ENCODE measurements at regions not wholly inside any gene's neighbourhood (a gene's known extent, or its start where the extent isn't known, plus 50 kb on each side); places are given as distances from the start of the nearest gene placed in this dataset.

DNA sequence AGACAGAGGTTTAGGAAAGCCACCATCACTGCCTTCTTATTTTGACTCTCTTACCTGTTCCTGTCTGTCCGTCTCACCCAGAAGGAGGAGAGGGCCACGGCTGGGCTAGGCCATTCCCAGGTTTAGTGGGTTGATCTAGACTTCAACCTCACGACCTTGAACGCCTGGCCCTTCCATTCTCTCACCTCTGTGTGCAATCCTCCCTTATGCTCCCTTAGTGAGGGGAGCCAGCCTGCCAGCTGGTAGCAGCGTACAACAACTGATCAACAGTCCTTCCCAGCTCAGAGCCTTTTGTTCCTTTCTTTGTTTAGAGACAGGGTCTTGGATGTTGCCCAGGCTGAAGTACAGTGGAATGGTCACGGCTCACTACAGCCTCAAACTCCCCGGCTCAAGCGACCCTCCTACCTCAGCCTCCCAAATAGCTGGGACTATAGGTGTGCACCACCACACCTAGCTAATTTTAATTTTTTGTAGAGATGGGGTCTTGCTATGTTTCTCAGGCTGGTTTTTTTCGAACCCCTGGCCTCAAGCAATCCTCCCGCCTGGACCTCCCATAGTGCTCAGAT lies 123.9 kb downstream of the ZNF664 start:
- no peak for DNase-seq

DNA sequence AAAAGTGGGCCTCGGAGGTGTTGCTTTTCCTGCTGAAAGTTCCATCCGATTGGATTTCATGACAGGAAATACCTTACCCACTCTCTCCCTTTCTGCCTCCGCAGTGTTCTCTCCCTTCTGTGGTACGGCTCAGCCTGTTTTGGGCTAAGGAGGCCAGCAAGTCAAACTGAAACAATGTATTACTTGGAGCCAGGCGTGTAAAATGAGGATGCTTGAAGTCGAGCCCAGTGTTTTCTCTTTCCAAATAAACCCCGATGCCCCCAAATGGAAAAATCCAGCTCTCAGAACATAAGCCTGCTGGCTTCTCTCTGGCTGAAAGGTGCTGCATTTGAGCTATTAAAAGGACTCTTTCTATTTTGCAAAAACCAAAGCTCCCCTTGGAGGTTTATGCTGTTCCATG lies 124.7 kb downstream of the ZNF664 start:
- no peak for DNase-seq

DNA sequence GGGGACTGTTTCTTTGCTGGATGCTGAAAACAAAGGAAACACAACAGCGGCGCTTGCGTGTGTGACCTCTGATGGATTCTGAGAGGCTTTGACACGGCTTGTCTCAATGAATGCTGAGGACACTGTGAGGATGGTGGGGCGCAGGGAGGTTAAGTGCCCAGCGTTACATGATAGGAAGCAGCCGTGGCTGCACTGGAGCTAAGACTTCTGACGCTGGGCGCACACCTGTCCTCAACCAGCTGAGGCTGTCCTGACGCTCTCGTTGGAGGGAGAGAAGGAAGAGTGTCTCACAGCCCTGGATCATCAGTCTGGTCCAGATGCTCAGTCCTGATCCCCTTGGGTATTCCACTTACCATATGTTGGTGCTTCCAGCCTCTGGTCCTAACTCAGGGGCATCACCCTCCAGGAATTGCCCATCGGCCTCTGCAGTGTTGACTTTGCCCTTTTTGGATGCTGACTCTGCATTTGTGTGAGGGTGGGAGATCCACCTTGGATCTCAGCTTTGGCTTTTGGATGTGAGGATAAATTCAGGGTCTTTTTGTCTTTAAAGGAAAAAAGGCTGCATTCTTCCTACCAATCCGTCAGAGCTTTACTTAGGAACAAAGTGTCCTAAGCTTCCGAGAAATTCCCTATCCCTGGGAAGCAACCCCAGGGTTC lies 125.2 kb downstream of the ZNF664 start:
- DNase-seq = no peak

DNA sequence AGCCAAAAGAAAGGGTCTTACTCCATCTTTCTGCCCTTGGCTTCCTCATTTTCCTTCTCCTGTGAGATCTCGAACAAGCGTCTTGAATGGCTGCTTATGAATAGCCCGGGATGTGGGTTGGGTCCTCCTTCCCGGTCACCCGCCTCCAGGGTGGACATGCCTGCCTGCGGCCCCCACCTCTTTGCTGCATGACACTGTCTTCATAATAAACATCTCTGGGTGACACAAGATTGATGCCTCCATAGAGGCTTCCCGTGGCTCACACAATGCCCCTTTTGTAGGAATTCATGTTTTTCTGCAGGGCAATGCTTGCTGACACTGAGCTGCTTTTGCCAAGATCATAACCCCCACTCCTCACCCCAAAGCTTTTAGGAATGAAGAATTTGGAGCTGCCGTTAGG lies 125.9 kb downstream of the ZNF664 start:
- no peak for DNase-seq

DNA sequence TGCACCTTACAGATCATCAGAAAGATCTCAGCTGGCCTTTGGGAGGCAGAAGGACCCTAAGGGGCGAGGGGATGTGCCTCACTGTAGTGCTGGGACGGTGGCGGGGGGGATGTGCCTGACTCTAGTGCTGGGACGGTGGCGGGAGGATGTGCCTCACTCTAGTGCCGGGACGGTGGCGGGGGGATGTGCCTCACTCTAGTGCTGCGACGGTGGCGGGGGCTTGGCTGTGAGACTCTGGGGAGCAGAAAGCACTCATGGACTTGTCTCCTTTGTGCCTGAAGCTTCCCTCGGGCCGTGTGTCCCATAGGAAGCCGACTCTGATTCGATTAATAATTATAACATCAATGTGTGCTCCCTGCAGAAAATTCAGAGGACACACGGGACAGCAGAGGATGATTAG lies 126.6 kb downstream of the ZNF664 start:
- no peak for DNase-seq

DNA sequence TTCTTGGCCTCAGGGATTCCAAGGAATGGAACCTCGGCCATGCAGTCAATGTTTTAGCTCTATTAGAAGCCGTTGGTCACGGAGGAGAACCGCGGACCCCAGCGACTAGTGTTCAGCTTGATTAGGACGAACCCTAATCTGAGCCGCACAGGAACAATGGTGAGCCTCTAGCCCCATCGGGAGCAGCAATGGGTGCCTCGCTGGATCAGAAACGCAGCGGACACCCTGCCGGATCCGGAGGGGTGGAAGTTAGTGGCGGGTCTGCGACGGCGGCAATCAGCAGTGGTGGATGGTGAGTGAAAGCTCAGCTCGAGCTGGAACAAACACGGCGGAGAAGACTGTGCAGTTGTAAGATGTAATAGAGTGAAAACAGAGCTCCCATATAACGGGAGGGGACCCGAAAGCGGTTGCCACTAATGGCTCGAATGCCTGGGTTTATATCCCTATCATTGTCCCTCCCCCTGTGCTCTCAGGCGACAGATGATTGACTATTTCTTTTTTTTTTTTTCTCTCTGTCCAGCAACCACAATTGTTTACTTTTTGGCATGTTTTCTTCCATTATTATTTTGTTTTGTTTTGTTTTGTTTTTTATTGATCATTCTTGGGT lies 127.7 kb downstream of the ZNF664 start:
- DNase-seq = no peak

DNA sequence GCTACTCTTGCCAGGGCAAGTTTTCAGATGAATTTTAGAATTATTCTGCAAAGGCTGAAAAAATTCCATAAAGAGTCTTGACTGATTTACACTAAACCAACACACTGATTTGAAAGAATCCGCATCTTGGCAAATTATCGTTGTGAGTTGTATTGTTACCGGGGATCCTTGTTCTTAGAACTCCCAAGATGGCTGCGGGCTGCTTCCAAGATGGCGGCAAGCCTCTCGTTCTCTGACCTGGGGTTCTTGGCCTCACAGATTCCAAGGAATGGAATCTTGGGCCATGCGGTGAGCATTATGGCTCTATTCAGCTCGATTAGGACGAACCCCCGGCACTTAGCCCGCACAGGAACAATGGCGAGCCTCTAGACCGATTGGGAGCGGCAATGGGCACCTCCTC lies 132.5 kb downstream of the ZNF664 start:
- DNase-seq = no peak

DNA sequence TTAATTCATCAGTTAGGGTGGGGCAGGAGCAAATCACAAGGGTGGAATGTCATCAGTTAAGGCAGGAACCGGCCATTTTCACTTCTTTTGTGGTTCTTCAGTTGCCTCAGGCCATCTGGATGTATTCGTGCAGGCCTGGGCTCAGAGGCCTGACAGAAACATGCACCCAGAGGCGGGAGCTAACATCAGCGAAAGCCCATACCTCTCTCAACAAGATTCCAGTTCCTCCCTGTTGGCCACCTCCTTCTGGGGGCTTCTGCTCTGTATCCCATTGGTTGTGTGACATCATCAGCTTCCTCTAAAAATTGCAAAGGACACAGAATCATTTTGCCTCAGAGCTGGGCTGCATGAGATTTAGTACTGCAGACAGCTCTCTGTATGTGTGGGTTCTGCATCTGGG lies 134.3 kb downstream of the ZNF664 start:
- DNase-seq = no peak

DNA sequence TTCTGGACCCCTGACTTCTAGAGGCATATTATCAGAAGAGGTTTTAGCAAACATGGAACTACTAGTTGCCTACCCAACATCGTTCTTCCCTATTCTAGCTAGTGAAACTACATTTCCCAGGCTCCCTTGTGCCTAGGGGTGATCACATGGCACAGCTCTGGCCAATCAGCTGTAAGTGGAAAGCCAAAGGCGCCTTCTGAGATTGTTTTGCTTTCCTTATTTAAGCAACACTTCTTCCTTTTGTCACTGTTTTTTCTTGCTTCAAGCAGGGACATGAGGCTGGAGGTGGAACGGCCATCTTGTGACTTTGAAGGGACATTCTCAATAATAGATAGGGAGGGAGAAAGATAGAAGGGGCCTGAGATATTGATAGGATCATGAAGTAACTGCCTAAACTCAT lies 136.7 kb downstream of the ZNF664 start:
- DNase-seq = peak; percentile 31

DNA sequence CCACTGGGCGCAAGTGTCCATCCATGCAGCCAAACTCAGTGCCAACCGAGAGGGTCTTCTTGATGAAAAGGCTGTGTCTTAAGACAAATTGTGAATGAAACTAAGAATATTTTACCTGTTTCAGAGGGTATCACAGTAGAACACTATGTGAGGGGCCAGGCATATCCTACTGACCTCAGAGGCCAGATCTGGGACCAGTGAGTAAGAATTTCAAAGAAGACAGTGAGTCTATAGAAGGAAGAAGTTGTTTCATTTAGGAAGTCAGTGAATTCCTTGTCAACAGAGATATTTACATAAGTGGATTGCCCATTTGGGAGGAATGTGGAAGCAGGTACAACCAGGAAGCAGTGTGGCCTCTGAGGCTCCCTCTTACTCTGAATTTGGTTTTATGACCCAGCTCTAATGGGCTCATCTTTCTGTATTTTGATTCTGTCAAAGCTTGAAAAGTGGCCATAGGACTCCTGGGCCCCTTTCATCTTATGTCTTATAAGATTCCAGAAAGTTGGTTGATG lies 137.4 kb downstream of the ZNF664 start:
- no peak for DNase-seq

DNA sequence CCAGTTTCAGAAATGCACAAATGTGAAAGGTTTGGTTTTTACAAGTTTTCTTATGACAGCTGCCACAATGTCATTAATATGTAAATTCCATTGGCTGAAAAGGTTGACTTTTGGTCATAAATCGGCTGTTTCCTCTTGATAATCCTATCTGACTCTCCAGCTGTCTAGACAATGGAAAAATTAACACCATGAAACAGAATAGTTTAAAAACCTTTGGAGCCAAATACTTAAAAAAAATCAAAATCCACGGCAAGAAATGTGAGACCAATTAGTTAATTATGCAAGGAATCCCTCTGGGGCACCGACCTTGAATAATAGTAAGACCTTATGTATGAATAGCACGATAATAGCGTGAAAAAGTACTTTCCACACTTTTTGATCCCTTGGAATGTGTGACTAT lies 138.0 kb downstream of the ZNF664 start:
- no peak for DNase-seq

DNA sequence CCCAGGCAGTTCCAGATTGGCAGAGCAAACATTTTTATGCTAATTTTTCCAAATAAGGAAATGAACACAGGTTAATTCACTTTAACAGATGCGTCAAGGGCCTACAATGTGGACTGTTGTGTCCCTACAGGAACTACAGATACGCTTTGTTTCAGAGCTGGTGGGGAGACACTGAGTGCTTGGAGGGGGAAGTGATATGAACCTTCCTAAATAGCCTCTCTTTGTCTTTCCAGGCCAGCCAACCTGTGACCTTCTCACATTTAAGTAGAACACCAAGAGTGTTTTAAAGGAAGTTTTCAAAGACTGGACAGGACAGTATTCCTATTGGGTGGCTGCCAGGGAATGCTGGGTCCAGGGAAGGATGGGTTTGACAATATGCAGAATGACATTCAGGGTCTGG lies 141.3 kb downstream of the ZNF664 start:
- no peak for DNase-seq

DNA sequence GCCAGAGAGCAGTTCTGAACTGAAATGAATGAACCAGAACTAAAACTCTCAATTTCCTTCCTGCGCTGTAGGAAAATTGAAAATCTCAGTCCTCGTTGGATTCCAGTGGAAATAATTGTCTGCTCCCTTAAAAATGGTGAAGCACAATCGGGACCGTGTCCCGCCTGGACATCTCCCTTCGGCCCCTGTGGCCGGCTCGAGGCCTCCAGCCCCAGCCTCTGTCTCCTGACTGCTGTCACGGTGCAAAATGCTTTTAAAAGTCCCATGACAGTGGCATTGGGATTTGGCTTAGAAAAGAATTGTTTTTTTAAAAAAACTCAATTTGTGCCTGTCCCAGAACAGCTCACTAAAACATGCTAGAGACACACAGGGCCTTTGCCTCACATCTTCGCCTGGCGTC lies 142.5 kb downstream of the ZNF664 start:
- DNase-seq = no peak

DNA sequence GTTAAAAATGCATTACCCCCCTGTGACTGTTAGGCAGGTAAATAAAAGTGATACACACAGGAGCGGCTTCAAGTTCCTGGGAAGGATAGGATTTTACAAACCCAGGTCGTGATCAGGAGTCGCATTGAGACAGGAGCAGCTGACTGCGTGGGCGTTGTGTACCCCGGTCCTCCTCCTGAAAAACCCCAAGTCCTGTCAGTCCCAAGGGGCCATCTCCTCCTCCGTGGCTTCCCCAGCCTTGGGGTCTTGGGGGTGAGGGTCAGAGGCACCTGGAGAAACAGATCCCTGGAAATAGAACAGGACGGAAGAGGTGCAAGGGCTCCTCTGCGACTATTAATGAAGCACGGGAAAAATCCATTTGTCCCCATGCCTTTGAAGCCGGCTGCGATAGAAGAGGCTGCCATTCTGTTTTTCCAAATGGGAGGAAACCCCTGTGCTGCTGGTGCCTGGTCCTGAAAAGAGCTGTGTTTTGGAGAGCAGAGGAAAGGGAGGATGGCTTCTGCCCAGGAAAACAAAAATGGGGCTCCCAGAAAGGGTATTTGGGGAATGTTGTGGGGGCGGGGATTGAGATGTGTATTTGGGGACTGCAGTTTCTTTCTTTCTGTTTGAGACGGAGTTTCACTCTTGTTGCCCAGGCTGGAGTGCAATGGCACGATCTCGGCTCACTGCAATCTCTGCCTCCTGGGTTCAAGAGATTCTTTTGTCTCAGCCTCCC lies 143.1 kb downstream of the ZNF664 start:
- DNase-seq = no peak

DNA sequence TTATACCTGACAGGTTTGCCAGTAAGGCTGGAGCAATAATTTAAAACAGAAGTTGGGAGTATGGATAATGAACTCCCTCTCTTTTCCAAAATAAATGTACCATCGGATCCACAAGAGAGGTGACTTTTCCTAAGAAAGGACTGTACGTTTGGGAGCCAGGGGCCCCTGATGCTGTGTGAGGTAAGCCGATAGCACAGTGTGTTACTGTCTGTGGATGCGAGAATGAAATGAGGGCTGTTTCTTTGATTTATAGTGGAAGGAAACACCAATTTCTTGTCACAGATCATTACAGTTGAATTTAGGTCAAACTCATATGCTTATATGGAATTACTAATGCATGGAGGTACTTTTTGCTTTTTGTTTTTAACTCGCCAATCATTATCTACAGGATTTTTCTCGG lies 147.7 kb downstream of the ZNF664 start:
- no peak for DNase-seq

DNA sequence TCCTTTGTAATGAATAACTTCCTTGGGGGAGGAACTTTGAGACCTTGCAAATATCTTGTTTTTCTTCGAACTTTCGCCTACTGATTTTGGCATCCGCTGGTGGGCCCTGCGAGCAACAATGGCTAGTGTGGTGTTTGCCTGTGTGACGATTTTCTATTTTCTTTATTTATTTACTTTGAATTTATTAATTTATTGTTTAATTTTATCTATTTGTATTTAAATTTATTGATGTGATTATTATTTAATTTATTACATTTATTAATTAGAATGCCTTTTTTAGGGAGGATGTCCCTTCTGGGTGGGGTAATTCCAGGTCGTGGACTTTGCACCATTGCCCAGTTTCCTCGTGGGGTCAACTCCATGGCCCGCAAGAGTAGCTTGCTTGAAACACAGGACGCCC lies 149.7 kb downstream of the ZNF664 start:
- DNase-seq = no peak

DNA sequence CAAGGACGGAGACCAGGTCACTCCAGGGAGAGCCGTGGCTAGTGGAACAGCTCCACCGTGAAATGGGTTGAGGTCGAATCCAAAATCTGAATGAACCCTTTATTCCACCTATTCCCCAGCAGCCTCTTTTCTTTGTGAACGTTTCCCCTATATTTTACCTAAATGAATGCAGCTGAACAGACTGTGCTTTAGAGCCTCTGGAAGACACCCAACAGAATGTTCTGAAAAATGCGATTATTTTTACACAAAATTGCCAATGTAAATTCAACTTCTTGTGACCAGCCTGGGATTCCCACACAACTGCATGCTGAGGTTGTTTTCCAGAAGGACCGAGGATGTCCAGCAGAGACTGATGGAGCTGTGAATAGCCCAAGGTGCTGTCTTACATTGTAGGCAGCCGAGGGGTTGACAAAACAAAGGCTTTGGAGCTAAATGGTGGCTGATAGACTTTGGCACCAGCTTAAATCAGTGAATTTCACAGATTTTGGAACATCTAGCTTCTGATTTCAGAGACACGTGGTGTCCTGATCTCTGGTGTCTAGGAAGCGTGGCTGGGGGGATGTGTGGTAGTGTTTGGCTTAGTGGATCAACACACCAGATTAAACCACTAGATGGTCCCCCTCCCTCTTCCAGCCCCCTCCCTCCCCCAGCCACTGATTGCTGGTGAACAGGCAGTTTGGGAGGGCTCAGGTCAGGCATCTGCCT lies 150.4 kb downstream of the ZNF664 start:
- DNase-seq = no peak

DNA sequence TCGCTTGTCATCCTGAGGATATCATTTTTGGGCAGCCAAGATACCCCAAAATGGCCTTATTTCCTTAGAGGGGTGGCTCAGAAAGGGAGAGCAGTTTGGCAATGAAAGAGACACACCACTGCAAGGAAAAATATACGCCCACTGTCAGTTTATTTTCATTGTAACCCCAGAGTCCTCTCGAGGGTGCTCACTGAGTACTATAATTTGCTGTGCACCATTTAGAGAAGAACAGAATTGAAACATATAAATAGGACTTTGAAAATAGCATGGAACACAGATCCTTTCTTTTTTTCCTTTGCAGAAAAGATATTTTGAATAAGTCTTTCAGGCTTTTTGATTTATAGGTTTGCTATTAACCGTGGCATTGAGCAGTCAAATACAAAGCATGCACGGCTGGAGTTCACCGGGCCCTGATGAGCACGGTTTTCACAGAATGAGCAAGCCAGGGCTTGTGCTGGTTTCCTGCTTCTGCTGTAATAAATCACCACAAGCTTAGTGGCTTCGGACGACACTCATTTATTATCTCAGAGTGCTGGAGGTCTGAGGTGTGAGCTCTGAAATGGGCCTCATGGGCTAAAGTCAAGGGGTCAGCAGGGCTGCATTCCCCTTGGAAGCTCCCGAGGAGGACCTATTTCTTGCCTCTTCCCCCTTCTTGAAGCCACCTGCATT lies 152.3 kb downstream of the ZNF664 start:
- DNase-seq = peak; percentile 44

DNA sequence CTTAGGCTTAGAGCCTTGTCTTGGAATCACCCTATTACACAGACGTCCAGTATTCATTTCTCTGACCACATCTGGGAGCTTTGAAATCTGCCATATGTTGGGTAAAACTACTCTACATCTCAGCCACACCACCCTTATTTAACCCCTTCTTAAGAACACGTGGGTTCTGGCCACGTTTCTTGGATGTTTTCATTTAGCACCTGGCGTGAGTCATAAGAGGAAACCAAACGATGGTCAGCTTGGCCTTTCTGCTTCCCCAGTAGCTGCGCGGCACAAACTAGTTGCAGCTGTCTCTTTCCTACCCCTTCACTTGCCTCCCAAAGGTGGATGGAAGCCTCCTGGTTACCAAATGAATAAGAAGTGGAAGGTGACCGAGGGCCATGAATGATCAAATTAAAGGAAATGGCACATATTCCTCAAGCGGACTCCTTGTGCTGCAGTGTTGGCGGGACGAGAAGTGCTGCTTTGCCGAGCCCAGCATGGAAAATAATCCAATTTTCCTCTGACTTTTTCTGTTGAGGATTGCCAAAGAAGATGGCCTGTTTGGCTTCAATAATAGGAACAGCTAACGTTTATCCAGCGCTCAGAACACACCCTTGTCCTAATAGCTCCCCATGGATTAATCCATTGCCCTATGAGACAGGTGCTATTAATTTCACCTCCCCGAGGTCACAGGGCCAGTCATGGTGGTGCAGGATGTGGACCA lies 154.1 kb downstream of the ZNF664 start:
- DNase-seq = no peak

DNA sequence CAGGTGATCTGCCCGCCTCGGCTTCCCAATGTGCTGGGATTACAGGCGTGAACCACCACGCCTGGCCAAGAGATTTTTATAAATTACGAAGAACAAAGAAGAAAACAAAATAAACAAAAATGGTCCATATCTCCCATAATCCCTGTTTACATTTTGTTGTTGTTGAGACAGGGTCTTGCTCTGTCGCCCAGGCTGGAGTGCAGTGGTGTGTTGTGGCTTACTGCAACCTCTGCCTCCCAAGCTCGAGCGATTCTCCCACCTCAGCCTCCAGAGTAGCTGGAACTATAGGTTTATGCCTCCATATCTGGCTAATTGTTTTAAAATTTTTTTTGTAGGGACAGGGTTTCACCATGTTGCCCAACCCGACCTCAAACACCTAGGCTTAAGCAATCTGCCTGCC lies 156.1 kb downstream of the ZNF664 start:
- DNase-seq = no peak

DNA sequence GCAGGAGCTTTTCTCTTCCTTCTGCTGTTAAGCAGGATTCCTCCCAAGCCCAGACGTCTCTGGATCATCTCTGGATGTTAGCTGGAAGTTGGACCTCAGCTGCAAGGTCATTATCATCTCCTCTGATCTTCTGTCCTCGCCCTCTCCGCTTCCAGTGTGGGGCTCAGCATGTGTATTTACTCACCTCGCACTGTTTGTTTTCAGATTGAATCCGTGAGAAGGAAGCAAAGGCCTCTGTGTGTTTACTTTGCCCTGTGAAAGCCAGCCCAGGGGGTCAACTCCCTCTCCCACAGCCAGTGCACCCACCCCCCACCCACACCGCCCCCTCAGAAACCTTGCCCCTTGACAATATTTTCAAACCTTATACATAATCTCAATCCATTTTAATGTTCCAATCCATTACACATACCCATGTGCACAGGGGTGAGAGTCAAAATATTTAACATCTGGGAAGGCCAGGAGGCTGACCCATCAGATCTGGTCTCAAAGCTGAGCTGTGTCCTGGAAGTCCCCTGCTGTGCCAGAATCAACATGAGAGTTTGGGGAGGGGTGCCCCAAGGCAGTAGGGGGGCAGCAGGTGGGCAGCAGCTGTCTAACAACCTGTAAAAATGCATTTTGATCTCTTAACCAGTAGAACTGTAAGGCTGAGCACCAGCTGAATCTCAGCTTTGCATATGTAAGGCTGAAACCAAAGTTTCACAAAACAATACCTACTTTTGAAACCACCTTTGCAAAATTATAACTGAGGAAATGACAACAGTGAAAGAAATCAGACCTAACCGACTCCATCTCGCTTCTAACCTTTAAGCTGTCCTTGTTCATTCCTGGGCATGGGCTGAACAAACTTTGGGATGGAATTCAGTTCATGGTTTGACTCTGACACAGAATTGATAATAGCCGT lies 157.9 kb downstream of the ZNF664 start:
- no peak for DNase-seq
